ENCODE measurements at regions not wholly inside any gene's neighbourhood (a gene's known extent, or its start where the extent isn't known, plus 50 kb on each side); places are given as distances from the start of the nearest gene placed in this dataset.

DNA sequence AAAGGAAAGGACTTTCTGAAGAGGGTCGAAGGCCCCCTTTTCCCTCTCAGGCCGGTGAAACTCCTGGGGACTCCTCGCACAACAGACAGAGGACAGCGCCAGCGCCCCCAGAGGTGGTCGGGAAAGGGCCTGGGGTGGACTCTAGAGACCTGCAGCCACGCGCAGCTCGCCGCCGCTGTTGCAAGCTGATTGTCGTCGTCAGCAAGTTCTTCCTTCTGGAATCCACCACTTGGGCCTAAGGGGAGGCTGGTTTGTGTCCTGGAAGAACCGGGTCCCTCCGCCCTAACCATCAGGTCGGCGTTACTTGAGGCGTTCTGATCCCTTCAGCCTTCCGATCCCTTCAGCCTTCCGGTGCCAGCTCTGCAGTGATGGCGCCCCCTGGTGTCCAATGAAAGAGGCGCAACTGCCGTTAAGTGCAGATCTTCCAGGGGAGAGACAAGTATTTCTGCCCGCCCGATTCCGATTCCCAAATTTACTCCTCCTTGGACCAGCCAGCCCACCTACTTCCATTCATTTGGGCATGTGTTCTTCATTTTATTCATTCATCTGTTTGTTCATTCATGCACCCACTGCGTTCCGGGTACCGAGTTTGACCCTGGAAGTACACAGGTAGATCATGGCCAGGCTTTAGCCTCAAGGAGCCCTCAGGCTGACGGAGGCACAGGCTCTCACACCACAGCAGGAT lies 77.2 kb upstream of the SLC6A11 start:
- peak; percentile 95 for DNase-seq
- 13 to 14% methylated on average over 13 to 30 of the region's 30 CpGs for WGBS, 2 experiments (ENCODE audit: insufficient coverage in 1 of 2, insufficient read length in 1 of 2)
- H3K9ac ChIP-seq (ENCODE audit: extremely low read depth, low read length, poor library complexity, severe bottlenecking), result no peak overlapping the region
- peak overlapping the region; percentile 72 for H3K4me3 ChIP-seq (ENCODE audit: low read length)
- no peak overlapping the region for H3K27ac ChIP-seq (ENCODE audit: low read depth, low read length)
- H3K9me3 ChIP-seq (ENCODE audit: control insufficient read depth, low read length), result peaks cover 6% of the 10 kb centered on the region
- H3K27ac Mint-ChIP-seq, result no peak overlapping the region
- H3K27me3 Mint-ChIP-seq (ENCODE audit: insufficient read depth), result peaks cover 45% of the 10 kb centered on the region
- peaks cover 45% of the 10 kb centered on the region for H3K27me3 ChIP-seq (ENCODE audit: control insufficient read depth, insufficient read depth, low read length, poor library complexity, severe bottlenecking)
- no peaks in the 10 kb centered on the region for H3K4me1 ChIP-seq (ENCODE audit: control insufficient read depth, insufficient read depth, low read length)
- H3K4me1 Mint-ChIP-seq, result no peaks in the 10 kb centered on the region
- TF ChIP-seq CTCF (conservative IDR thresholded peaks at IDR 0.05), result peak; percentile 94
- H3K4me3 Mint-ChIP-seq, result peak overlapping the region; percentile 36
- H3K9me3 Mint-ChIP-seq, result peaks cover 5% of the 10 kb centered on the region
- H3K36me3 ChIP-seq (ENCODE audit: control insufficient read depth, insufficient read depth, low read length), result no peaks in the 10 kb centered on the region
- no peaks in the 10 kb centered on the region for H3K36me3 Mint-ChIP-seq (ENCODE audit: low read depth)

GRCh38 chr3:10740954-10741353 lies 75.1 kb upstream of the SLC6A11 start:
- no peak overlapping the region for H3K27ac Mint-ChIP-seq
- DNase-seq, result no peak
- H3K4me3 Mint-ChIP-seq, result no peak overlapping the region
- peaks cover 4% of the 10 kb centered on the region for H3K4me1 Mint-ChIP-seq
- no peak for TF ChIP-seq CTCF (conservative IDR thresholded peaks at IDR 0.05)
- no peak overlapping the region for H3K9ac ChIP-seq (ENCODE audit: extremely low read depth, low read length, poor library complexity, severe bottlenecking)
- H3K9me3 ChIP-seq (ENCODE audit: control insufficient read depth, low read length), result no peaks in the 10 kb centered on the region
- H3K4me3 ChIP-seq (ENCODE audit: low read length), result no peak overlapping the region
- peaks cover 45% of the 10 kb centered on the region for H3K27me3 ChIP-seq (ENCODE audit: control insufficient read depth, insufficient read depth, low read length, poor library complexity, severe bottlenecking)
- no peaks in the 10 kb centered on the region for H3K36me3 ChIP-seq (ENCODE audit: control insufficient read depth, insufficient read depth, low read length)
- 79 to 89% methylated on average over 2 to 4 of the region's 4 CpGs for WGBS, 2 experiments (ENCODE audit: insufficient coverage in 1 of 2, insufficient read length in 1 of 2)
- no peaks in the 10 kb centered on the region for H3K36me3 Mint-ChIP-seq (ENCODE audit: low read depth)
- H3K27me3 Mint-ChIP-seq (ENCODE audit: insufficient read depth), result peaks cover 48% of the 10 kb centered on the region
- no peaks in the 10 kb centered on the region for H3K9me3 Mint-ChIP-seq
- no peaks in the 10 kb centered on the region for H3K4me1 ChIP-seq (ENCODE audit: control insufficient read depth, insufficient read depth, low read length)
- H3K27ac ChIP-seq (ENCODE audit: low read depth, low read length), result no peak overlapping the region

GRCh38 chr3:10741891-10742671 lies 73.9 kb upstream of the SLC6A11 start:
- peaks cover 4% of the 10 kb centered on the region for H3K4me1 Mint-ChIP-seq
- no peak overlapping the region for H3K4me3 ChIP-seq (ENCODE audit: low read length)
- peaks cover 50% of the 10 kb centered on the region for H3K27me3 Mint-ChIP-seq (ENCODE audit: insufficient read depth)
- H3K9ac ChIP-seq (ENCODE audit: extremely low read depth, low read length, poor library complexity, severe bottlenecking), result no peak overlapping the region
- H3K36me3 Mint-ChIP-seq (ENCODE audit: low read depth), result no peaks in the 10 kb centered on the region
- H3K9me3 ChIP-seq (ENCODE audit: control insufficient read depth, low read length), result no peaks in the 10 kb centered on the region
- H3K4me1 ChIP-seq (ENCODE audit: control insufficient read depth, insufficient read depth, low read length), result no peaks in the 10 kb centered on the region
- DNase-seq, result peak; percentile 24
- H3K27me3 ChIP-seq (ENCODE audit: control insufficient read depth, insufficient read depth, low read length, poor library complexity, severe bottlenecking), result peaks cover 47% of the 10 kb centered on the region
- no peak overlapping the region for H3K27ac Mint-ChIP-seq
- no peak overlapping the region for H3K27ac ChIP-seq (ENCODE audit: low read depth, low read length)
- no peaks in the 10 kb centered on the region for H3K9me3 Mint-ChIP-seq
- no peak for TF ChIP-seq CTCF (conservative IDR thresholded peaks at IDR 0.05)
- H3K36me3 ChIP-seq (ENCODE audit: control insufficient read depth, insufficient read depth, low read length), result no peaks in the 10 kb centered on the region
- H3K4me3 Mint-ChIP-seq, result no peak overlapping the region
- 83 to 85% methylated on average over 5 to 10 of the region's 10 CpGs for WGBS, 2 experiments (ENCODE audit: insufficient coverage in 1 of 2, insufficient read length in 1 of 2)
